ENCODE measurements at regions not wholly inside any gene's neighbourhood (a gene's known extent, or its start where the extent isn't known, plus 50 kb on each side); places are given as distances from the start of the nearest gene placed in this dataset.

GRCh38 chr4:3343358-3343757 is 50.5 kb downstream of the RGS12 start:
- no peak for ATAC-seq
- Histone ChIP-seq H3F3A (ENCODE audit: low read length, unreplicated experiment) (no peaks in the 10 kb centered on the region), H3K9me3 (ENCODE audit: low read length) (no peaks in the 10 kb centered on the region), H3K36me3 (ENCODE audit: low read depth, low read length) (no peaks in the 10 kb centered on the region), H3K4me3 (ENCODE audit: low read length) (no peak overlapping the region), H3K27me3 (ENCODE audit: low read length) (no peaks in the 10 kb centered on the region), H4K20me1 (ENCODE audit: low read length) (no peaks in the 10 kb centered on the region), H2AFZ (ENCODE audit: low read length) (no peak overlapping the region), H3K9ac (ENCODE audit: low read length) (no peak overlapping the region), H3K4me1 (ENCODE audit: insufficient read depth, low read length) (peaks cover 11% of the 10 kb centered on the region; the same call in 1 of the 2 replicates), H3K79me2 (ENCODE audit: low read length) (no peaks in the 10 kb centered on the region), H3K27ac (ENCODE audit: low read length) (no peak overlapping the region), H3K9me2 (replicated peaks; ENCODE audit: low read length) (no peaks in the 10 kb centered on the region), H3K4me2 (ENCODE audit: low read length) (no peak overlapping the region)
- no peak for DNase-seq
- CTCF ChIA-PET = interaction anchor here (0.6 kb wide), 1 partner anchor 531 kb away, joined by 3 read pairs; no protein-coding TSS in a partner anchor
- no TSS peak for BruUV-seq (replicated peaks)
- TF ChIP-seq CTCF (conservative IDR thresholded peaks at IDR 0.05; ENCODE audit: low read depth, low read length) (no peak), EZH2phosphoT487 (IDR thresholded peaks at IDR 0.05; ENCODE audit: borderline replicate concordance, low read length) (no peak), EZH2 (IDR thresholded peaks at IDR 0.05; ENCODE audit: low read length, unreplicated experiment) (no peak)
- POLR2A ChIA-PET (ENCODE audit: unreplicated experiment) = no interaction called here
- intact Hi-C loops (cut with micrococcal nuclease) = no loop called here

GRCh38 chr4:3344104-3344503 is 51.3 kb downstream of the RGS12 start:
- Histone ChIP-seq H3K9ac (ENCODE audit: low read length) (no peak overlapping the region), H3K27me3 (ENCODE audit: low read length) (no peaks in the 10 kb centered on the region), H4K20me1 (ENCODE audit: low read length) (no peaks in the 10 kb centered on the region), H3K9me3 (ENCODE audit: low read length) (no peaks in the 10 kb centered on the region), H3K4me3 (ENCODE audit: low read length) (no peak overlapping the region), H3K27ac (ENCODE audit: low read length) (no peak overlapping the region), H3K79me2 (ENCODE audit: low read length) (no peaks in the 10 kb centered on the region), H3K4me1 (ENCODE audit: insufficient read depth, low read length) (peaks cover 11% of the 10 kb centered on the region; the same call in 1 of the 2 replicates), H3F3A (ENCODE audit: low read length, unreplicated experiment) (no peaks in the 10 kb centered on the region), H3K4me2 (ENCODE audit: low read length) (no peak overlapping the region), H3K36me3 (ENCODE audit: low read depth, low read length) (no peaks in the 10 kb centered on the region), H2AFZ (ENCODE audit: low read length) (no peak overlapping the region), H3K9me2 (replicated peaks; ENCODE audit: low read length) (no peaks in the 10 kb centered on the region)
- no peak for TF ChIP-seq CTCF (conservative IDR thresholded peaks at IDR 0.05; ENCODE audit: low read depth, low read length)
- TF ChIP-seq EZH2phosphoT487 (IDR thresholded peaks at IDR 0.05; ENCODE audit: borderline replicate concordance, low read length) = no peak
- intact Hi-C loops (cut with micrococcal nuclease) = no loop called here
- ChIA-PET CTCF (no interaction called here), POLR2A (ENCODE audit: unreplicated experiment) (no interaction called here)
- no peak for DNase-seq
- no peak for ATAC-seq
- BruUV-seq (replicated peaks) = no TSS peak

GRCh38 chr4:3344596-3344995 is 51.8 kb downstream of the RGS12 start:
- CTCF ChIA-PET = no interaction called here

More at GRCh38 chr4:3344596-3344995, 51.8 kb downstream of the RGS12 start:
- Histone ChIP-seq H3K4me2 (ENCODE audit: low read length) (no peak overlapping the region), H3K4me1 (ENCODE audit: insufficient read depth, low read length) (peaks cover 11% of the 10 kb centered on the region; the same call in 1 of the 2 replicates), H3K9ac (ENCODE audit: low read length) (no peak overlapping the region), H3K9me3 (ENCODE audit: low read length) (no peaks in the 10 kb centered on the region), H3K9me2 (replicated peaks; ENCODE audit: low read length) (no peaks in the 10 kb centered on the region), H3K27ac (ENCODE audit: low read length) (no peak overlapping the region), H4K20me1 (ENCODE audit: low read length) (no peaks in the 10 kb centered on the region), H3K4me3 (ENCODE audit: low read length) (no peak overlapping the region), H3K36me3 (ENCODE audit: low read depth, low read length) (no peaks in the 10 kb centered on the region), H3K79me2 (ENCODE audit: low read length) (no peaks in the 10 kb centered on the region), H2AFZ (ENCODE audit: low read length) (no peak overlapping the region), H3F3A (ENCODE audit: low read length, unreplicated experiment) (no peaks in the 10 kb centered on the region), H3K27me3 (ENCODE audit: low read length) (no peaks in the 10 kb centered on the region)
- POLR2A ChIA-PET (ENCODE audit: unreplicated experiment) = no interaction called here
- no peak for DNase-seq
- no TSS peak for BruUV-seq (replicated peaks)
- ATAC-seq = no peak
- TF ChIP-seq CTCF (conservative IDR thresholded peaks at IDR 0.05; ENCODE audit: low read depth, low read length) (no peak), EZH2phosphoT487 (IDR thresholded peaks at IDR 0.05; ENCODE audit: borderline replicate concordance, low read length) (no peak), EZH2 (IDR thresholded peaks at IDR 0.05; ENCODE audit: low read length, unreplicated experiment) (no peak)
- intact Hi-C loops (cut with micrococcal nuclease) = no loop called here
